Stimulated activated CD8-positive, alpha-beta memory T cell treated with anti-CD3 and anti-CD28 coated beads, Interleukin-15, amount 100 ng/mL, for 48 hours (primary cell): ENCODE measurements at regions not wholly inside any gene's neighbourhood (a gene's known extent, or its start where the extent isn't known, plus 50 kb on each side); places are given as distances from the start of the nearest gene placed in this dataset.
"Not testable (repeated sequence)": the region's sequence is repeated elsewhere in the genome, so short reads cannot be mapped to it uniquely, and the experiment has no call there.

Experiments
- DNase-seq, 2 donors: peaks; one replicate each; pipeline ENCODE4 v3.0.0-alpha.2; 2020; ENCODE audit warnings: low read depth in 2 of 2

DNA sequence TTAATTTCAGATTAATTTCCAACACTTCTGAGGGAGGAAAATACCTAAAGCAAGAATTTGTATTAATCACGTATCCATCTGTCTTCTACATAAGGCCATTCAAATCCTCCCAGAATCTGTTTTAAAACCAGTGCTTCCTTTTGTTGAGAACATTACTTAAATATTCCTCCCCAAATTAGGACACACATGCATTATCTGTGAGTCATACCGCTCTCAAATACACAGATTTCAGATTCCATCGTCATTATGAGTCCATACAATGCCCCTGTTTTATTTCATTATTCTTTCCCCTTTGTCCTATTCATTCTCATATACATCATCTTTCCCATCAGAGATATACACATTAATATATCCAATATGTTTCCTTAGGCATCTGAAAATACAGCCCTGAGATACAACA, 57.3 kb upstream of the PRSS12 start:
- no peak for DNase-seq

DNA sequence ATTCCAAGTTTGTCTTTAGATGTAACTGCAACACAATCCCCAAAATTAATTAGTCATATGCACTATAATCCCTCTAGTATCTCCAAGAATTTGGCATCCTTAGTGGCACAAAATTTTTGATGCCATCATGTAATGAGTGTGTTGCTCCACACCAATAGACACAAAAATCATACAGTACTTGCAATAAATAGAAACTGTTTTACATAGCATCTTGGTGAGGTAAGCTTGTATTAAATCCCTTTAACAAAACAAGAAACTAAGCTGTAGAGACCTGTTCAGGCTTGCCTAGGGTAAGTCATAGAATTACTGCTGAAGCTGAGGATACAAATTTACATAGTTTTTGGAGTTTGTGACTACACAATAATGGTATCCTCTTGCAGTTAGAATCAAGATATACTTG, 64.5 kb upstream of the PRSS12 start:
- no peak for DNase-seq

DNA sequence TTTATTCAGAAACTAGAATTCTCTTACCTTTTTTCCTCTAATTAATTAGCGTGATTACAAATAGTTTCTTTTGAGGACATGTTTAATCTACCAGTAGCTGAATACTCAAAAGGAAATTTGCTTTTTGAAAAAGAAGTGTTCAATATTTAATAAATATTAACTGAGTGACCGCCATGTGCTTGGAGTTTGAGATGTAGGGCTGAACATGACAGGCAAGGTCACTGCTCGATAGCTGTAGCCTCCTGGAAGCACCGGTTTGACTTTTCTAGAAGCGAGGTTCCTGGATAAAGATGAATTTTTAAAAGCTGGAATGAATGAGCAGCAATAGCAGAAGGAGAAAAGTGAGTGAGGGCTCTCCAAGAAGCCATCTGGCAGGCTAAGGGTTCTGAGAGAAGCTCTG, 65.0 kb upstream of the PRSS12 start:
- not testable (repeated sequence) for DNase-seq

DNA sequence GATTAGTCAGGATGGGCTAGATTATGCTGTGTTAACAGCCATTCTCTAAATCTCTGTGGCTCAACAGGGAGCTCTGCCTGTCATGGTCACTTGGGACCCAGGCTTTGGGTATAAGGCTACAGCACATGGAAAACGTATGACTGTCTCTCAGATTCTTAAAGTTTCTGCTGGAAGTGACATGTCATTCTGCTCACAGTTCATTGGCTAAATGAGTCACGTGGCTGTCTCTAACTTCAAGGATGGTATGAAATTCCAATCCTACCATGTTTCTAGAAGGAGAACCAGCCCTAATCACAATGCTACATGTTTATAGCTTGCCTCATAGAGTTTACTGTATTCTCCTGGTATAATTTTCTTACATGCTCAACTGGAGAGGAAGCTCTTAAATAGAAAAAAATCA, 65.6 kb upstream of the PRSS12 start:
- not testable (repeated sequence) for DNase-seq

DNA sequence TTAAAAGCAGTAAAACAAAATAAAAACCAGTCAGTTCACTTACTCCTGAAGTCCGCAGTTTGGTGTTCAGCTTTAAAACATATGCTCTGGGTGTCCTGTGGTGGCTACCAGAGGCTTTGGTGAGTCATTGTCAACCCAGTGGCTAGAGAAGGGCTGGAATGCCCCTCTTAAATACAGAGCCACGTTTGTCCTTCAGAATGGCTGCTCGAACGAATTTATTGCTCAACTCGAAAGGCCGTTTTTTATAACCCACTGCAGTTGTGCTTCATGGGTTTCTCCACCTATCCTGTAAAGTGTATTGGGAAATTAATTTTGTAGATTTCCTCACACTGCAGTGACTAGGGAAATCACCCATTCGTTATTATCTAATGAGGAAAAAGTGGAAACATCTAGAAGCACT, 66.8 kb upstream of the PRSS12 start:
- not testable (repeated sequence) for DNase-seq

DNA sequence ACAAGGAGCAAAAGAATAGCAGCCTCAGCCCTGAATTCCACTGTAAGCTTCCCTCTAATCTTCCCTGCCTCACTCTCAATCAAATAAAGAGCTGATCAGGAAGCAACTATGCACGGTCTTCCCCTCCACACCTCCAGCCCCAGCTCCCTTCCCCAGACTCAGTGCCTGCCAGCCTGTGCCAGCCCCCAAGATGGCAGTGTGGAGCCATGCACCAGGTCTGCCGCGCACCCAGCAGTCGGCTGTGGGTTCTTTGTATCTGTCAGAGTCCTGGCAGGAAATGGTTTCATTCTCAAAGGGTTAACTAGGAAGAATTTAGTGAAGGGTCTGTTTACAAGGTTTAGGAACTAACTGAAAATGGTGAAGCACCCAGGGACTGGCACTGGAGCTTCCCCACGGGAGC, 71.3 kb upstream of the PRSS12 start:
- DNase-seq: peak; percentile 24 to 37

DNA sequence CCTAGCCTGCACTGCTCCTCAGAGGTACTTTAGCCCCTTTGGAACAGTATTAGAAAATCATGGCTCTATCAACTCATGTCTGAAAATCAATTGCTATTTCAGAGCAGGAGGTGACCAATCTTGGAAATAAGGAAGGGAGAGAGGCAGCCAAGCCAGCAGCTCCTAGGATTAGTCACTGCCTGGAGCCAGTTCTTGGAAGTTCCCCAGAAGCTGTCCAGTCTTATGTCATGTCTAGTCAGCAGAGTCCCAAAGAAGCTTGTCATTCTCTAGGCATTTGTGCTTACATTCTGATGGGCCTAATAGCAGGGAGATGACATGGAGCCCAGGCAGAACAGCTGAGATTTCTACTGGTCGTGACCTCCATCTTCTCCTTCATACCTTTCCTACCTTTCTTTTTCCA, 76.1 kb upstream of the PRSS12 start:
- DNase-seq: not testable (repeated sequence)

DNA sequence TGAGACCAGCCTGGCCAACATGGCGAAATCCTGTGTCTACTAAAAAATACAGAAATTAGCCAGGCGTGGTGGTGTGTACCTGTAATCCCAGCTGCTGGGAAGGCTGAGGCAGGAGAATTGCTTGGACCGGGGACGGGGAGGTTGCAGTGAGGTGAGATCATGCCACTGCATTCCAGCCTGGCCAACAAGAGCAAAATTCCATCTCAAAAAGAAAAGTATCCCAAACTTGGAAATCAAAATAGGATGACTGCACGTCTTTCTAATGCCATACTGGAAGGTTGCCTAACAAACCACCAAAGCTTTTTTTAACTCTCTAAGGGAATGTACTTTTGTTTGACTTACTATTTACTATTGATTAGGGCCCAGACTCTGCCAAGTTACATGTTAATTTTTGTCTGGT, 79.6 kb upstream of the PRSS12 start:
- not testable (repeated sequence) for DNase-seq

DNA sequence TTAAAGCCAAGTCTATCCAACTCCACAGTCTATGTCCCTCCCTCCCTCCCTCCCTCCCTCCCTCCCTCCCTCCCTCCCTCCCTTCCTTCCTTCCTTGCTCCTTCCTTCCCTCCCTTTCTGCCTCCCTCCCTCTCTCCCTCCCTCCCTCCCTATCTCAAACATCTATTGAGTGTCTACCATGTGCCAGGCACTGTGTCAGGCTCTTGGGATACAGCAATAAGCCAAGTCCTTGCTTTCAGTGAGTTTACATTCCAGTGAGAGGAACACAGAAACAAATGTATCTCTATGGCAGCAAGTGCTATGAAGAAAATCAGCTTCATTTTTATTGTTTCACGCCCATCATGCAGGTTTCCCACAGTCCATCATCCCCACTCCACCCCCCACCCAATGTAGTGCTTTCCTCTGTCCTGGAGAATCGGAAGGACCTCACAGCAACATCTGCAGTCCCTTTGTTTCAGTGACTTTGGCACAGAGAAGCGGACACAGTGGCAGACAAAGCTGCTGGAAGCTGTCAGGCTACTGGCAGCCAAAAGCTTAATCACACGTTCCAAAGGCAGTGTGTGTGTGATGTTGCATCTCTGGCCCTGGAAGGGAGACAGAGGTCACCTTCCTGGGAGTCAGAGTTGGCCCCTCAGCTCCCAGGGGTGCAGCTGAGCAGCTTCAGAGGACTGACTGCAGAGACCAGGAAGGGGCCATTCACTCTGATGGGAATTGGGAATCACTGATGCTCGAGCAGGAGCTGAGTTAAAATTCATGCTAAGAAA, 81.0 kb upstream of the PRSS12 start:
- DNase-seq: not testable (repeated sequence)

DNA sequence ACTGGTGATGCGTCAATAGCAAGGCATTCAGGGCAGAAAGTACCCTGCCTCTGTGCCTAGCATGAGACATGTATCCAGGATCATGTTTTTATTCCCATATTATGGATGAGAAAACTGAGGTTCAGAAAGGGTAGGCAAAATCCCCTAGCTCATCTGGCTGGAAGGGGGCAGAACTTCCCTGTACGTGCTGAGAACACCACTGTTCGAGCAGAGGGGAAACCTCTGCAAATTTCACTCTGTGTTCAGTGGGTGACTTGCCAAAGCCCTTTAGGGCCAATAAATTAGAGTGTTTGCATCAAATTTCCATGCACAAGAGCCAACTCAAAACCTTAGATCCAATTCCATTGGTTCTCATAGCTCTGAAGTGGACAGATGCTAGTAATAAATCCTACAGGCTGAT, 82.6 kb upstream of the PRSS12 start:
- DNase-seq: not testable (repeated sequence)

DNA sequence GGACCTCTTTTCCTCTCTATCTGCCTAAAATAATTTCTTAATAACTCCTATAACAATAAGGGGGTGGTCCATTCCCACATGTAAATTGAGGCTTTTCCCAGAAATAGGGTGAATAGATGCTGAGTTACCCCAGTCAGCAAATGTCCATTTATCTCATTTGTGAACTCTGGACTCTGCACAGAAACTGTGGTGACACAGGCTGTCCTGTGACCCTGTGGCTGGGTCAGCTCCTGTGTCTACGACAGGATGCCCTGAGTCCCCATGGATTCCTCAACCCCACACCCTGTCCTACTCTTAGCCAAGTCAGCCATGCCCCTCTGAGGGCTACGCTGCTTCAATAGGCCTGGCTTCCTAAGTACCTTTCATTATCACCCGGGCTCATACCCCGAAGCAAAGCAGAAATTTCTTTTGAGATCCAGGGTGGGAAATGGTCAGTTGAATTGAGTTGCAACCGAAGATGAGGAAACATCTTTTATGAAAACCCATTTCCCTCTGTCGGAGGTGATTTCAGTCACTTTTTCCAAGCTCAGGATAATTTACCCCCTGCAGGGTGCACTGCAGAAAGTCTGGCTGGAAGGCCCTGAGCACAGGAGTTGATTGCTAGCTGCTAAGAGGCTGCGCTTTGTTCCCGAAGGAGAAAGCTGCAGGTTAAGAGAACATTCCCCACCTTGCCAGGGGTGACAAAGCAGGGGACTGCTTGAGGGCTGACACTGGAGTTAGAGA, 89.5 kb upstream of the PRSS12 start:
- DNase-seq: not testable (repeated sequence)

DNA sequence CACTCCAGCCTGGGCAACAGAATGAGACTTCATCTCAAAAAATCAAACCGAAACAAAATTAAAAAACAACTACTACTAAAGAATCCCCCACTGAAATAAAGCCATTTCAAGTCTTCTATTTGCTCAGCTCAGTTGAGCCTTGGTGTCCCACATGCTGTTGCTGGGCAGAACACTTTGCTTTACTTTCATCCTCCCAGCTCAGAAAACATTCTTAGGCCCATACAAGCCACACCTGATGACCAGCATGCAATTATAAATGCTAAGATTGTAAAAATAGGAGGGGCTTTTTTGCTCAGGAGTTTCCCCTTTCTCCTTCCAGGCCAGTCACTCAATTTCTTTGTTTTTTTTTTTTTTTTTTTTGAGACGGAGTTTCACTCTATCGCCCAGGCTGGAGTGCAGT, 94.6 kb upstream of the PRSS12 start:
- not testable (repeated sequence) for DNase-seq

DNA sequence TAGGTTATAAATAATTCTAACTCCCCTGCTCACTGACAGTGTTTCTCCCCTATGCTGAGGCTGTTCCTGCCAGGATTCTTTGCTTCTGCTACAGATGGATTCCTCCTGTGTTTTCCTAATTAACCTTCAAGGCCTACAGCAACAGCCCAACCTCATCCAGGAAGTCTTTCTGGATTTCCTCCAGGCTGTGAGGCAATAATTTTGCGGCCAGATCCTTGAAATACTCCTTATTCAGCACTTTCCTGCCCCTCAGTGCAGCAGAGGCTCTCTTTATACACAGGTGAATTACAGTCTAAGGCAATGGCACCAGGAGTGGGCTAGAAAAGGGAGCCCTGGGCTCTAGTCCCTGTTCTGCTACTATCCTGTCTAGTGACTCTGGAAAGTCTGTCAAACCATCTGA, 102.1 kb upstream of the PRSS12 start:
- not testable (repeated sequence) for DNase-seq

DNA sequence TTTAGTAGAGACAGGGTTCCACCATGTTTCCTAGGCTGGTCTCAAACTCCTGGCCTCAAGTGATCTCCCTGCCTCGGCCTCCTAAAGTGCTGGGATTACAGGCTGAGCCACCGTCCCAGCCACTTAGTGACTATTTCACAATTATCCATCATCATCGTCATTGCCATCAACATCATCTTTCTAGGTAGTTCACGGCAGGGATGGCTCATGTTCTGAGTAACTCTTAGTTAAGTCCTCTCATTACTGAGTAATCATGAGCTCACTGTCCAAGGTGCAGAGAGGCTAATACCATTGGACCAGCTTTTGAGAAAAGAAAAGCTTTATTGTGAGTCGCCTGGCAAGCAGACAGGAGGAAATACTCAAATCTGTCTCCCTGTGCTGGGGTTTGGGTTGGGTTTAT, 108.6 kb upstream of the PRSS12 start:
- DNase-seq: not testable (repeated sequence)

DNA sequence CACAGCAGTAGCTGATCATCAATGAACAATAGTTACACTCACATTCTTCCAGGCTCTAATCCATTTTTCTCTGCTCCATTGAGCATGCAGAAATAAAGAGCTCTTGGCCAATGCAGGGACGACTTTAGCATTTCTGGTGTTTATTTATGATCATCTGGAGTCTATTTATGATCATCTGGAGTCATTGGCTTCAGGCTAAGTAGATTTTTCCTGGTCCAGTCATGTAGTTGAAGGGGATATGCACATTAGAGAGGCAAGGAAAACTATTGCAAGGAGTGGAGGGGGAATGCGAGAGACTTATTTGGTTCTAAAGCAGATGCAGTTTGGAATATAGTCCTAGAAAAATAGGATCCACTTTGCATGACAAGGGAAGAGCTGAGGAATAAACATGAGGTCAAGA, 113.0 kb upstream of the PRSS12 start:
- DNase-seq: not testable (repeated sequence)

DNA sequence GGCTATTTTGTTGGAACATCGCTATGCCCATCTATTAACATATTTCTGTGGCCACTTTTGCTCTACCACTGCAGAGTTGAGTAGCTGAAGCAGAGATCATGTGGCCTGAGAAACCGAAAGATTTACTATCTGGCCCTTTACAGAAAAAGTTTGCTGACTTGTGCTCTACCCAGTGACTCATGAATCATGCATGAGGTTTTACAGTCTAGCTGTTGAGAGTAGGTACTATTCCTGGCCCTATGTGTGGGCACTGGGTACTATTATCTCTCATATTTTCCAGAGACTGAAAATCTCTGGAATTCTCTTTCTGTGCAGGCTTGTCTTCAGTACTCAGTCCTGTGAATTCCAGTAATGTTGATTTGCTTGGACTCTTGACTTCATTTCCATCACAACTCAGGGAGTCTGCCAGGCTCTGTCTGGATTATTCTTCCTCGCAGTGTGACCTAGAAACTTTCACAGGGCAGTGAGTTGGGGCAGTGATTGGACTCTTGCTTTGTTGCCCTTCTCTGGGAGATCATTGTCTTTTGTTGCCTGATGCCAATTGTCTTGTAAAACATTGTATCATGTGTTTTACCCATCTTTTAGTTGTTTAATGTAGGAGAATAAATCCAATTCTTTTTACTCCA, 121.3 kb upstream of the PRSS12 start:
- not testable (repeated sequence) for DNase-seq

DNA sequence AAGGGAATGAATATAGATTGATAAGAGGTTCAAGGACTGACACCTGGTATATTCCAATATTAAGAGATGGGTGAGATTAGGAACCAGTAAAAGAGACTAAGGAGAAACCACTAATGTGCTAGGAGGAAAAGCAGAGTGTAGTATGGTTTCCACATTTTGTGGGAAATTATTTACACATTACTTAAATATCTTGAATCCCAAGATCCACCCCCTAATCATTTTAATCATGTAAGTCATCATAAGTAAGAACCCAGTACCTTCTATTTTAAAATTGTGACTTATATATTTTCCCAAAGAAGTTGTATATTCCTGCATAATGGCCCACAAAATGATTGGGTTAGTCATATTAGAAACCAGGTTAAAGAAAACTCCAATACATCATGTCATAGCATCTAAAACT, 122.0 kb upstream of the PRSS12 start:
- DNase-seq: not testable (repeated sequence)

DNA sequence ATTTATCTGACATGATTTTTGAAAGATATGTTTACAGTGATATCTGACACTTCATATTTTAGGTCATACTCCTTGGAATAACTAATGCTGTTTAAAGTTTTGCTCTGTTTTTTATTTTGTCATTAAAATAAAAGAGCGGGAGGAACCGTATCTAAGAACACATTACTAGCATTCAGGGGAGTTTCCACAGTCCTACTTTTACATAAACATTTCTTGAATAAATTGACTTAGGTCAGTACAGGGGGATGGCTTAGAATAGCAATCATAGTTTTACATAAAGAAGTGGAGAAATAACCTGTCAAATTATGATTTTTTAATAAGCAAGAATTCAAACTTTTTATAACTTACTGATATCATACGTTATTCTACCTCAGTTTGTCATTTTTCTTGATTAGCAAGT, 123.1 kb upstream of the PRSS12 start:
- not testable (repeated sequence) for DNase-seq

DNA sequence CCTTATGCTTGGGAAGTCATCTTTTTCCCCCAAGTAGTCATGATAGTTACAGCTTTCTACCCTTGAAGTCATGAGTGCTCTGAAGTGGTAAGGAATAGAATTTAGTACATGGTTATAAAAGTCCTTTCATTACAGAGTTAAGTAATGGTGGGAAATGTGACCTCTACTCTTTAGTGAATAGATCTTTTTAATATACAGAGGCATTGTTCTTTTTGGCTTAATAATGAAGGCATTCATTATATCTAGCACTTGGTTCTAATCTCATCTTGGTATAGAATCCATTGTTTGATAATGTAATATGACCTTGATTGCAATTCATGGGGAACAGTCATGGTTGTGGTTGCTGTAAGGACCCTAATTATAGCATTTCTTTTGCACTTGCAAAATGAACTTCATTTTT, 125.0 kb upstream of the PRSS12 start:
- not testable (repeated sequence) for DNase-seq

DNA sequence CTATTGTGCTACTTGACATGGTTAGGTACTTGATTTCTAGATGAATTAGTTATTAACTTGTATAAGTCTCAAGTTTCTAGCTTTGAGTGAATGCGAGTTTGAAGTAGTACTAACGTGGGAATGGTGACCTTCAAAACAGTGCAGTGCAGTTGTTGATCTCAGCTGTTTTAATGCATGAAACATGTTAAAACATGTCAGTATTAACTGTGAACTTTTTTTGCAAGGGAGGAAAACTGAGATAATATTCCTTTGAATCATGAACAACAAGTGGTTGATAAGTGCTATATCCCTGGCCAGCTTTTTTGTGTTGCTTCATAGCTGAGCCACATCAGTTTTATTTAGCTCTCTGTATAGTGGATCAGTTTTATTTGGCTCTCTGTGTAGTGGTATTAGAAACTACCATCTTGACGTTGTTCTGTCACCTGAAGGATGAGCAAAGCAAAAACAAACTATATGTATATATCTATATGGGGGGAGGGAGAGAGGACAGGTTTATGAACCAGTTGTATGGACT, 133.1 kb upstream of the PRSS12 start:
- DNase-seq: not testable (repeated sequence)

DNA sequence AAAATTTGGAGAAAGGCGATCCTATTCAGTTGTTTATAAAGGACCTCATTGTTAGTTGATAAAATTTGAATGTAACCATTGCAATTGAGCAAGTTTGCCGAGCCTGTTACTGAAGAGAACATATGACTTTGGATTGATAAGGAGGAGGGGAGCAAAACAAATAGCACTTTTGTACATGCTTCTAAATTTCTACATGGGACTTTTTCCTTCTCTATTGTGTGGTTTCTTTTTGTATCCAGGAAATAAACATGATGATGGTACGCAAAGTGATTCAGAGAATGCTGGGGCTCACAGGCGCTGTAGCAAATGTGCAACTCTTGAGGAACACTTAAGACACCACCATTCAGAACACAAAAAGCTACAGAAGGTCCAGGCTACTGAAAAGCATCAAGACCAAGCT, 140.2 kb upstream of the PRSS12 start:
- not testable (repeated sequence) for DNase-seq

DNA sequence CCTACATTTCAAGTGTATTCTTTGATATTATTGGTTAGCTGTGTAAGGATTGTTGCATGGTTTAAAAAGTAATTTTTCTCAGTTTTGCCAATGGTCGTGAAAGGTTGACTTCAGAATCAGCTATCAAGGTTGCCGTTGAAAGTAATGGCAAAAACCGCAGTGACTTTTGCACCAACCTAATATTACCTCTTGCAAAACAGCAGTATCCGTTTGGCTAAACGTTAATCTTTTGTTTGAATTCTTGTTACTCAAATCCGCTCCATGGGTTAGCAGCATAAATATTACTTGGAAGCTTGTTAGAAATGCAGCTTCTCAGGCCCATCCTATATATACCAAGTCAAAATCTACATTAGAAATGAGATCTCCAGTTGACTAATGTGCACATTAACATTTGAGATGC, 141.6 kb upstream of the PRSS12 start:
- DNase-seq: not testable (repeated sequence)
